ENCODE measurements at regions not wholly inside any gene's neighbourhood (a gene's known extent, or its start where the extent isn't known, plus 50 kb on each side); places are given as distances from the start of the nearest gene placed in this dataset.

DNA sequence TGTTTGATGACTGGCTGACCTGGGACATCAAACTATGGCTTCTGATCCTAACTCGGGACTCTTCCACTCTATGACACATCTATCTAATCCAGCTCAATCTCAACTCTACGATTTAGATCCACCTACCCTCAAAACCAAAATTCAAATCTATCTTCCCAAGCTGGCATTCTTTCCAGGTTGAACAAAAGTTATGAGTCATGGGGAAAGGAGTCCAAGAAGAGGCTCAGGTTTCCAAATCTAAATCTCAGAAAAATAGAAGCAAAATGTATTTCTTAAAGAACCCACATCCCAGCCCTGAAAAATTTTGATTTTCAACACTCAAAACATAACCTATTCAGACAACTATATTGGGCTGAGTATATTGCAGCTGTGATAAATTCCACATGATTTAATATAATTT lies 143.9 kb upstream of the IPO5 start:
- TF ChIP-seq CTCF (IDR thresholded peaks at IDR 0.05) (no peak), POLR2A (IDR thresholded peaks at IDR 0.05) (no peak)
